PFSK-1 (cell line): ENCODE measurements at regions not wholly inside any gene's neighbourhood (a gene's known extent, or its start where the extent isn't known, plus 50 kb on each side); places are given as distances from the start of the nearest gene placed in this dataset.

Source experiments
- POLR2AphosphoS5 ChIP-seq: IDR thresholded peaks from 2 replicates; pipeline ENCODE4 v1.6.1; 2012; ENCODE audit warnings: low read depth, mild to moderate bottlenecking, control low read depth, low read length, moderate library complexity
- REST ChIP-seq, 2 experiments: IDR thresholded peaks; 2 replicates each; pipeline versions ENCODE4 v1.6.1 to v1.8.0; 2011 to 2012; ENCODE audit warnings: low read depth in 2 of 2, low read length in 2 of 2, control low read depth in 1 of 2, inconsistent platforms in 1 of 2, mild to moderate bottlenecking in 1 of 2, moderate library complexity in 1 of 2; ENCODE audit not compliant: insufficient read depth in 1 of 2
- SIN3A ChIP-seq: IDR thresholded peaks from 2 replicates; pipeline ENCODE4 v1.6.1; 2012; ENCODE audit warnings: mild to moderate bottlenecking, low read length, moderate library complexity, borderline replicate concordance; ENCODE audit not compliant: insufficient read depth
- TAF1 ChIP-seq: IDR thresholded peaks from 2 replicates; pipeline ENCODE4 v1.6.1; 2012; ENCODE audit warnings: low read length, control low read depth, borderline replicate concordance; ENCODE audit not compliant: insufficient read depth

GRCh38 chr4:147367891-147368290, 113.0 kb upstream of the EDNRA start:
- TF ChIP-seq TAF1 (no peak), REST (IDR thresholded peaks at IDR 0.05; ENCODE audit: insufficient read depth in 1 of 2, low read depth in 2 of 2, low read length in 2 of 2) (no peak), SIN3A (no peak), POLR2AphosphoS5 (no peak)
